SU-DHL-6 (cell line): ENCODE measurements at regions not wholly inside any gene's neighbourhood (a gene's known extent, or its start where the extent isn't known, plus 50 kb on each side); places are given as distances from the start of the nearest gene placed in this dataset.
"Not testable (repeated sequence)": the region's sequence is repeated elsewhere in the genome, so short reads cannot be mapped to it uniquely, and the experiment has no call there.

Experiments
- H2AFZ ChIP-seq: fragments of 200-600 bp; sonication (generic); 2 replicates; pipeline ENCODE4 v1.6.1; 2014; ENCODE audit warnings: low read depth, mild to moderate bottlenecking, moderate library complexity, mixed read lengths, antibody characterized with exemption, low read length; ENCODE audit not compliant: severe bottlenecking
- H3F3A ChIP-seq: fragments of 200-600 bp; shearing (Covaris generic); 2 replicates; pipeline ENCODE4 v1.6.0; 2016; ENCODE audit warnings: antibody characterized with exemption, mild to moderate bottlenecking; ENCODE audit not compliant: insufficient read depth
- H3K27ac ChIP-seq: fragments of 200-600 bp; sonication (generic); 2 replicates; pipeline ENCODE4 v1.5.1; 2016; ENCODE audit warnings: low read depth, mild to moderate bottlenecking, low read length, moderate library complexity, mixed read lengths
- H3K27me3 ChIP-seq: fragments of 200-600 bp; sonication (generic), shearing (Covaris generic); 2 replicates; pipeline ENCODE4 v1.6.0; 2014; ENCODE audit warnings: mild to moderate bottlenecking, low read length
- H3K36me3 ChIP-seq: fragments of 200-600 bp; sonication (generic); 2 replicates; pipeline ENCODE4 v1.6.1; 2014; ENCODE audit warnings: mild to moderate bottlenecking, low read length, mixed read lengths
- H3K4me2 ChIP-seq: fragments of 300-600, 200-600 bp; shearing (Covaris generic), sonication (generic); 2 replicates; pipeline ENCODE4 v1.6.0; 2014; ENCODE audit warnings: low read length, low read depth, mild to moderate bottlenecking; ENCODE audit not compliant: poor library complexity, severe bottlenecking
- H3K4me3 ChIP-seq: fragments of 200-600 bp; sonication (generic); 2 replicates; pipeline ENCODE4 v1.5.1; 2014; ENCODE audit warnings: antibody characterized with exemption, low read length, mild to moderate bottlenecking, mixed read lengths; ENCODE audit not compliant: insufficient read depth, poor library complexity, severe bottlenecking
- H3K79me2 ChIP-seq: fragments of 200-600 bp; sonication (generic); 2 replicates; pipeline ENCODE4 v1.6.1; 2014; ENCODE audit warnings: mild to moderate bottlenecking, low read length, moderate library complexity; ENCODE audit not compliant: insufficient read depth
- H3K9ac ChIP-seq: fragments of 200-600 bp; sonication (generic); 2 replicates; pipeline ENCODE4 v1.7.0; 2014; ENCODE audit warnings: mild to moderate bottlenecking, low read length
- H3K9me2 ChIP-seq: fragments of 200-600 bp; sonication (generic); replicated peaks from 2 replicates; pipeline ENCODE4 v1.6.1; 2014; ENCODE audit warnings: low read length; ENCODE audit not compliant: insufficient read depth
- H3K9me3 ChIP-seq: fragments of 200-600 bp; sonication (generic); 2 replicates; pipeline ENCODE4 v1.6.1; 2014; ENCODE audit warnings: low read length, mixed read lengths; ENCODE audit not compliant: insufficient read depth
- H4K20me1 ChIP-seq: fragments of 200-600 bp; sonication (generic); 2 replicates; pipeline ENCODE4 v1.6.1; 2014; ENCODE audit warnings: low read depth, mild to moderate bottlenecking, antibody characterized with exemption, low read length, moderate library complexity, mixed read lengths
- CTCF ChIP-seq: fragments of 200-600 bp; sonication (generic); IDR thresholded peaks from one replicate; pipeline ENCODE4 v1.5.1; 2017; ENCODE audit warnings: antibody characterized with exemption, mild to moderate bottlenecking, low read length, moderate library complexity; ENCODE audit not compliant: insufficient read depth, poor library complexity, severe bottlenecking
- EZH2phosphoT487 ChIP-seq: fragments of 200-600 bp; sonication (generic), shearing (Covaris generic); conservative IDR thresholded peaks from 2 replicates; pipeline ENCODE4 v1.6.1; 2018; ENCODE audit warnings: mild to moderate bottlenecking, antibody characterized with exemption, low read length, moderate library complexity, mixed read lengths

- Histone ChIP-seq H3F3A (no peaks in the 10 kb centered on the region), H3K9me2 (no peaks in the 10 kb centered on the region), H3K9me3 (no peaks in the 10 kb centered on the region), H2AFZ (no peak overlapping the region), H3K79me2 (no peaks in the 10 kb centered on the region), H3K27ac (no peak overlapping the region), H3K27me3 (no peaks in the 10 kb centered on the region), H4K20me1 (no peaks in the 10 kb centered on the region), H3K4me3 (no peak overlapping the region), H3K9ac (no peak overlapping the region), H3K36me3 (no peaks in the 10 kb centered on the region), H3K4me2 (no peak overlapping the region)
- TF ChIP-seq EZH2phosphoT487 (no peak), CTCF (no peak)
Observed at GRCh38 chr9:87040410-87041009, 93.2 kb upstream of the GAS1 start.

GRCh38 chr9:87041553-87042235 is 94.4 kb upstream of the GAS1 start:
- H3K9ac ChIP-seq, H3K4me3 ChIP-seq, H3K27me3 ChIP-seq, H3K9me3 ChIP-seq, H3K4me2 ChIP-seq, H3F3A ChIP-seq, H4K20me1 ChIP-seq, H3K9me2 ChIP-seq, H3K27ac ChIP-seq, H3K79me2 ChIP-seq, H2AFZ ChIP-seq, H3K36me3 ChIP-seq: not testable (repeated sequence)

- not testable (repeated sequence) for H3K9me3 ChIP-seq, H3K4me3 ChIP-seq, H3K27me3 ChIP-seq, H3K36me3 ChIP-seq, H3F3A ChIP-seq, H4K20me1 ChIP-seq, H3K9ac ChIP-seq, H3K9me2 ChIP-seq, H3K4me2 ChIP-seq, H3K27ac ChIP-seq, H3K79me2 ChIP-seq, H2AFZ ChIP-seq
Observed at GRCh38 chr9:87049929-87050608, 102.8 kb upstream of the GAS1 start.

- H3K9me2 ChIP-seq, result no peaks in the 10 kb centered on the region
- H3K27ac ChIP-seq, result no peak overlapping the region
- H3K4me3 ChIP-seq, result no peak overlapping the region
- no peaks in the 10 kb centered on the region for H3K36me3 ChIP-seq
- H3F3A ChIP-seq, result no peaks in the 10 kb centered on the region
- H4K20me1 ChIP-seq, result no peaks in the 10 kb centered on the region
- no peaks in the 10 kb centered on the region for H3K79me2 ChIP-seq
- no peaks in the 10 kb centered on the region for H3K27me3 ChIP-seq
- H3K9me3 ChIP-seq, result no peaks in the 10 kb centered on the region
- TF ChIP-seq CTCF (no peak), EZH2phosphoT487 (no peak)
- no peak overlapping the region for H3K9ac ChIP-seq
- no peak overlapping the region for H2AFZ ChIP-seq
- no peak overlapping the region for H3K4me2 ChIP-seq
Observed at GRCh38 chr9:87054999-87055686, 107.8 kb upstream of the GAS1 start.
